Endothelial cell (in vitro differentiated cells): ENCODE measurements at regions not wholly inside any gene's neighbourhood (a gene's known extent, or its start where the extent isn't known, plus 50 kb on each side); places are given as distances from the start of the nearest gene placed in this dataset.
A peak's percentile ranks its signal among the peaks of the same experiment; 100 is the strongest.
"Not testable (repeated sequence)": the region's sequence is repeated elsewhere in the genome, so short reads cannot be mapped to it uniquely, and the experiment has no call there.

ENCODE experiments used
- DNase-seq: peaks from one replicate; pipeline ENCODE4 v3.0.0; 2021; ENCODE audit warnings: low spot score
- H3K27ac Mint-ChIP-seq: one replicate; pipeline ENCODE4 v1.8.0; 2021; ENCODE audit warnings: mixed read lengths, inconsistent platforms; ENCODE audit not compliant: unreplicated experiment
- H3K27me3 Mint-ChIP-seq: one replicate; pipeline ENCODE4 v1.8.0; 2021; ENCODE audit warnings: mild to moderate bottlenecking, moderate library complexity, mixed read lengths, inconsistent platforms; ENCODE audit not compliant: unreplicated experiment
- H3K36me3 Mint-ChIP-seq: one replicate; pipeline ENCODE4 v1.8.0; 2021; ENCODE audit warnings: mild to moderate bottlenecking, low read depth, mixed read lengths, inconsistent platforms; ENCODE audit not compliant: unreplicated experiment
- H3K4me1 Mint-ChIP-seq: one replicate; pipeline ENCODE4 v1.8.0; 2021; ENCODE audit warnings: mild to moderate bottlenecking, mixed read lengths, inconsistent platforms; ENCODE audit not compliant: unreplicated experiment
- H3K4me3 Mint-ChIP-seq: one replicate; pipeline ENCODE4 v1.8.0; 2021; ENCODE audit warnings: mild to moderate bottlenecking, mixed read lengths, inconsistent platforms; ENCODE audit not compliant: unreplicated experiment
- H3K9me3 Mint-ChIP-seq: one replicate; pipeline ENCODE4 v1.8.0; 2021; ENCODE audit warnings: mixed read lengths, inconsistent platforms; ENCODE audit not compliant: unreplicated experiment
- TF ChIP-seq, protein P1 (sequence below): fragments of 200-600 bp; sonication (generic); IDR thresholded peaks from one replicate; pipeline ENCODE4 v1.5.0; 2021; ENCODE audit warnings: antibody characterized with exemption; ENCODE audit not compliant: unreplicated experiment

DNA sequence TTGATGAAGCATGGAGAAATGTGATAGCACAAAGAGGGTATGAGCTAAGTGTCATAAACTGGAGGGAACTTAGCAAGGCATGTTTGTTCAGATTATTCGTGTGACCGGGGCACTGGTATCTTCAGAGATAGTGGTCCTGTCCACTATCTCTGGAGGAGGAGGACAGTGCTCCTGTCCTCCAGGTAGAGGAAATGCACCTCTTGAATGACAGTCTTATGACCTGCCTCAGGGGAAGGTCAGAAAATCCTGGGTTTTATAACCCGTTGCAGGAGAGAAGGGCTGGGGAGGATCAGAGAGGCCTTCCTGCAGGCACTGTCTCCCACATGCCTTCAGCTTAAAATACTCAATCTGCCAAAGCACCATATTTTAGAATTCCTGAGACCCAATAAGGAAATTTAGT lies 213.5 kb upstream of the UBL3 start:
- Mint-ChIP-seq H3K27ac (no peak overlapping the region), H3K4me3 (no peak overlapping the region), H3K36me3 (no peaks in the 10 kb centered on the region), H3K27me3 (no peaks in the 10 kb centered on the region), H3K9me3 (no peaks in the 10 kb centered on the region), H3K4me1 (no peaks in the 10 kb centered on the region)
- TF ChIP-seq, protein P1, sequence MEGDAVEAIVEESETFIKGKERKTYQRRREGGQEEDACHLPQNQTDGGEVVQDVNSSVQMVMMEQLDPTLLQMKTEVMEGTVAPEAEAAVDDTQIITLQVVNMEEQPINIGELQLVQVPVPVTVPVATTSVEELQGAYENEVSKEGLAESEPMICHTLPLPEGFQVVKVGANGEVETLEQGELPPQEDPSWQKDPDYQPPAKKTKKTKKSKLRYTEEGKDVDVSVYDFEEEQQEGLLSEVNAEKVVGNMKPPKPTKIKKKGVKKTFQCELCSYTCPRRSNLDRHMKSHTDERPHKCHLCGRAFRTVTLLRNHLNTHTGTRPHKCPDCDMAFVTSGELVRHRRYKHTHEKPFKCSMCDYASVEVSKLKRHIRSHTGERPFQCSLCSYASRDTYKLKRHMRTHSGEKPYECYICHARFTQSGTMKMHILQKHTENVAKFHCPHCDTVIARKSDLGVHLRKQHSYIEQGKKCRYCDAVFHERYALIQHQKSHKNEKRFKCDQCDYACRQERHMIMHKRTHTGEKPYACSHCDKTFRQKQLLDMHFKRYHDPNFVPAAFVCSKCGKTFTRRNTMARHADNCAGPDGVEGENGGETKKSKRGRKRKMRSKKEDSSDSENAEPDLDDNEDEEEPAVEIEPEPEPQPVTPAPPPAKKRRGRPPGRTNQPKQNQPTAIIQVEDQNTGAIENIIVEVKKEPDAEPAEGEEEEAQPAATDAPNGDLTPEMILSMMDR: no peak
- no peak for DNase-seq

DNA sequence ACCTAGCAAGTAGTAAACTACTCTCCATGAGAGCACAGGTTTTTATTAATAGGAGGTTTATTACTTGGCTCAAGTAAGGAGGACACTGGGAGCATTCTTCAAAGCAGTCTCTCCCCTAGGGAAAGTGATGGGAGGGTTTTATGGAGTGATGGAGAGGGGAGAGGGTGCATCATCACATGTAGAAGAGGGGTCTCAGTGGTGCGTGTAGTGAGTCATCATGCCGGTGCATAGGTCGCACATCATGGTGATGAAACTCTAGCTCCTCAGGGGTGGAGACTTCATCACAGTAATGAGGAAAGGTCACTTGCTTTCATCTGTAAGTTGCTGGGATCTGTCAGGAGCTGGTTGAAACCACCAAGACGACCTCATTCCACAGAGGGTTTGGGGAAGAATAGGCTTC lies 210.8 kb upstream of the UBL3 start:
- Mint-ChIP-seq H3K4me1 (no peaks in the 10 kb centered on the region), H3K27ac (no peak overlapping the region), H3K27me3 (no peaks in the 10 kb centered on the region), H3K9me3 (no peaks in the 10 kb centered on the region), H3K4me3 (no peak overlapping the region), H3K36me3 (no peaks in the 10 kb centered on the region)
- TF ChIP-seq, protein P1: no peak
- DNase-seq: no peak

DNA sequence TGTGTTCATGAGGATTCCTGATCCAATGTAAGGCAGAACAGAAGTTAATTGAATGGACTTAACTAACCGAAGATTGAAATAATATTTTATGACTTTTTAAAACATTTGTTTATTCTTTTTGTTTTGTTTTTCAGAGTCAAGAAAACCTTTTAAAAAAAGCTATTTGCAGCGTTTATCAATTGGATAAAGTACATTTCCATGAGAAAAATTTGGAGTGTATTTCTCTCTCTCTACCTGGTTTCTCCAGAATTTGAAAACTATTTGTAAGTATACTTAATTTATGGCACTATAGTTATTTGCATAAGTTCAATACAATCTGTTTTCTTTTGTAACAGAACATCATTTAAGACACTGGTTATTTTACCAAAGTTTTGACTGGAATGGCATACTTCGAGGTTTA lies 208.0 kb upstream of the UBL3 start:
- Mint-ChIP-seq H3K4me1 (no peaks in the 10 kb centered on the region), H3K27ac (no peak overlapping the region), H3K9me3 (no peaks in the 10 kb centered on the region), H3K27me3 (no peaks in the 10 kb centered on the region), H3K4me3 (no peak overlapping the region), H3K36me3 (no peaks in the 10 kb centered on the region)
- DNase-seq: no peak
- TF ChIP-seq, protein P1: no peak

DNA sequence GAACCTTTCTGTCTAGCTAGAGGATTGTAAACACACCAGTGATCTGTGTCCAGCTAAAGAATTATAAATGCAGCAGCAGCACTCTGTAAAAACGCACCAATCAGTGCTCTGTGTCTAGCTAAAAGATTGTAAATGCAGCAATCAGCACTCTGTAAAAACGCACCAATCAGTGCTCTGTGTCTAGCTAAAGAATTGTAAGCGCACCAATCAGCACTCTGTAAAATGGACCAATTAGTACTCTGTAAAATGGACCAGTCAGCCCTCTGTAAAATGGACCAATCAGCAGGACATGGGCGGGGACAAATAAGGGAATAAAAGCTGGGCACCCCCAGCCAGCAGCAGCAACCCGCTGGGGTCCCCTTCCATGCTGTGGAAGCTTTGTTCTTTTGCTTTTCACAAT lies 204.1 kb upstream of the UBL3 start:
- H3K9me3 Mint-ChIP-seq, DNase-seq, H3K27me3 Mint-ChIP-seq, H3K27ac Mint-ChIP-seq, H3K4me3 Mint-ChIP-seq, H3K36me3 Mint-ChIP-seq: not testable (repeated sequence)
- H3K4me1 Mint-ChIP-seq: peaks cover 18% of the 10 kb centered on the region

DNA sequence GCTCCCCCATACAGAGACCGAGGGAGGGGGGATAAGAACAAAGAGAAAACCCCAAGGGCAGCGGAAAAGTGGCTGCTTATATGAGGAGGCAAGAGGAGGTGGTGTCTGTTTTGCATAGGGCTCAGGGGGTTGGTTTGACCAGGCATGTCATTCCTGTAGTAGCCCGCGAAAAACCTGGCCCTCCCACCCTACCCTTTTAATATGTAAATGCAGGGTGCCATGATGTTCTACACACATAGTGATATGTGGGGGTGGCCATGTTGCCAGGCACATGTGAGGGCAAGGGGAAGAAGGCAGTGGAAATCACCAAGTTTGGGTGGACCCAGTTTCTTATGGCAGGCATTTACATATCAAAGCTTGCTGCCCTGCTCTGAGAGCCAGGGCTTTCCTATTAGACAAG lies 203.5 kb upstream of the UBL3 start:
- Mint-ChIP-seq H3K27me3 (no peaks in the 10 kb centered on the region), H3K4me1 (peaks cover 18% of the 10 kb centered on the region), H3K4me3 (no peak overlapping the region), H3K27ac (no peak overlapping the region), H3K36me3 (no peaks in the 10 kb centered on the region), H3K9me3 (no peaks in the 10 kb centered on the region)
- TF ChIP-seq, protein P1: no peak
- DNase-seq: no peak

DNA sequence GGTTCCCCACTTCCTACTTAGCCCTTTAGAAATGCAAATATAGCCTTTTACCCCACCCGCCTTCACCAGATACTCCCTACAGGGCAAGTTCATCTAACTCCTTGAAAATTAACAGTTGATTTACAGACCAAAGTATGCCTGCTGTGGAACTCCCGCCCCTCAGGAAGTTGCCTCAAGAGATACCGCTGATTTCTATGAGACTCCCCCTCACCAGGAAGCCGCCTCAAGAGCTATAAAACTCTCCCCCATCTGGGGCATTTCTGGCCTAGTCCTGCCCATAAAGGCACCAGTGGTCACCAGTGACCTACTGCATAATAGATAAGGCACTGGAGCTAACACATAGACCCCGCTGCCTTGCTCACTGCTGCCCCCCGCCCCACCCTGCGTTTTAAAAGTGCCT lies 201.7 kb upstream of the UBL3 start:
- Mint-ChIP-seq H3K27ac (no peak overlapping the region), H3K36me3 (no peaks in the 10 kb centered on the region), H3K27me3 (no peaks in the 10 kb centered on the region), H3K4me1 (peaks cover 18% of the 10 kb centered on the region), H3K9me3 (no peaks in the 10 kb centered on the region), H3K4me3 (no peak overlapping the region)
- TF ChIP-seq, protein P1: no peak
- DNase-seq: peak; percentile 6
